Peyer's patch (tissue), 4 donors: ENCODE measurements at regions not wholly inside any gene's neighbourhood (a gene's known extent, or its start where the extent isn't known, plus 50 kb on each side); places are given as distances from the start of the nearest gene placed in this dataset.

Source experiments
- DNase-seq, 3 donors: peaks; one replicate each; pipeline ENCODE4 v3.0.0-alpha.2; 2017 to 2019
- H3K27ac ChIP-seq, 4 donors: fragments of 200-600 bp; sonication (generic); one replicate each; pipeline ENCODE4 v1.5.1; 2016 to 2019
- H3K27me3 ChIP-seq, 2 donors: fragments of 200-600 bp; sonication (generic); one replicate each; pipeline ENCODE4 v1.5.1; 2019
- H3K36me3 ChIP-seq, 3 donors: fragments of 200-600 bp; sonication (generic); one replicate each; pipeline ENCODE4 v1.5.1; 2016 to 2019
- H3K4me1 ChIP-seq, 4 donors: fragments of 200-600 bp; sonication (generic); one replicate each; pipeline ENCODE4 v1.5.1; 2016 to 2019
- H3K4me3 ChIP-seq, 4 donors: fragments of 200-600 bp; sonication (generic); 1 replicate in 3 of 4; 2 replicates in 1 of 4; pipeline ENCODE4 v1.5.1; 2016 to 2019; ENCODE audit warnings: mild to moderate bottlenecking in 1 of 4
- H3K9me3 ChIP-seq, 4 donors: fragments of 200-600 bp; sonication (generic); one replicate each; pipeline ENCODE4 v1.5.1; 2016 to 2019; ENCODE audit warnings: mild to moderate bottlenecking in 1 of 4
- CTCF ChIP-seq, 6 experiments: fragments of 450-650 bp in 4 of 6; fragments of 200-600 bp in 2 of 6; sonication (generic) in 1 of 6; IDR thresholded peaks; one replicate each; pipeline ENCODE4 v1.5.1; 2017 to 2019; ENCODE audit warnings: antibody characterized with exemption in 6 of 6, mild to moderate bottlenecking in 3 of 6, moderate library complexity in 1 of 6
- POLR2A ChIP-seq, 2 donors: fragments of 450-650 bp; IDR thresholded peaks; one replicate each; pipeline ENCODE4 v1.5.1; 2017; ENCODE audit warnings: antibody characterized with exemption in 2 of 2, mild to moderate bottlenecking in 2 of 2, moderate library complexity in 2 of 2

DNA sequence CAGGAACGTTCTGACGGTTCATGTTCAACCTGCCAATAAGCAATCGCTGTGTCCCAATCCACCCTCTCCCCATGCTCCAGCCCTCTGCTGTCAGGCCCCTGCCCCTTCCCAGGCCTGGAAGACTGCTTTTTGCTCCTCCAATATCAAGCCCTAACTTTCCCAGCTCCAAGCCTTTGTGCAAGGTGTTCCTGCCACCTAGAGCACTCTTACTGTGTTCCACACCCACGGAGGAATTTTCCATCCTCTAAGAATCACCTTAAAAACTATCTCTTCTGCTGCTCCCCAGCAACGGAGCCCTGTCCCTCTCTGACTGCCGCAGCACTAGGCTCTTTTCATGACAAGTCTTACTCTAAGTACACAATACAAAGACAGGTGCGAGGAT lies 657.9 kb downstream of the AJAP1 start:
- TF ChIP-seq POLR2A (IDR thresholded peaks at IDR 0.05) (no peak), CTCF (IDR thresholded peaks at IDR 0.05) (no peak)
- no peak overlapping the region for H3K4me3 ChIP-seq
- no peak for DNase-seq
- no peaks in the 10 kb centered on the region for H3K36me3 ChIP-seq
- no peaks in the 10 kb centered on the region for H3K4me1 ChIP-seq
- no peaks in the 10 kb centered on the region for H3K9me3 ChIP-seq
- H3K27ac ChIP-seq, result no peak overlapping the region
- no peaks in the 10 kb centered on the region for H3K27me3 ChIP-seq

- no peaks in the 10 kb centered on the region for H3K4me1 ChIP-seq
- H3K27me3 ChIP-seq, result no peaks in the 10 kb centered on the region
- DNase-seq, result no peak
- no peak overlapping the region for H3K27ac ChIP-seq
- TF ChIP-seq POLR2A (IDR thresholded peaks at IDR 0.05), result no peak
- no peak for TF ChIP-seq CTCF (IDR thresholded peaks at IDR 0.05)
- no peaks in the 10 kb centered on the region for H3K9me3 ChIP-seq
- H3K36me3 ChIP-seq, result no peaks in the 10 kb centered on the region
- H3K4me3 ChIP-seq, result no peak overlapping the region
Observed at GRCh38 chr1:5311634-5312292, 657.4 kb downstream of the AJAP1 start.

DNA sequence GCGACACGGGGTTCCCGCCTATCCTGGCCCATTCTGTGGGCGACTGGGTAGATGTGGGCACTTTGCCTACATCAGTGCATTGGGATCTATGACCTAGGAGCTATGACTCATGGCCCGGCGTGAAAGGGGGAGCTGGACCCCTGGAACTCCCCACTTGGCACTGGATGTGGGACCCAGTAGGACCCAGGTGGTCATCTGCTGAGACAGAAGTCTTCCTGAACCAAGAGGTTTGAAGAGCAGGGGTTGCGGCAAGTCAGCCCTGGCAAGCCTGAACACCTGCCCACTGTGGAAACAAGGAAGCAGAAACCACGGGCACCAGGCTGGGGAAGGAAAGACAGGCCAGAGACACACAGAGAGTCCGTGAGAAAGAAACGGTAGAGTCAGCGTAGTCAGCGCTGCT lies 656.7 kb downstream of the AJAP1 start:
- Histone ChIP-seq H3K27ac (no peak overlapping the region), H3K9me3 (no peaks in the 10 kb centered on the region), H3K4me3 (no peak overlapping the region), H3K4me1 (no peaks in the 10 kb centered on the region), H3K36me3 (no peaks in the 10 kb centered on the region), H3K27me3 (no peaks in the 10 kb centered on the region)
- no peak for DNase-seq
- TF ChIP-seq CTCF (IDR thresholded peaks at IDR 0.05), result no peak
- no peak for TF ChIP-seq POLR2A (IDR thresholded peaks at IDR 0.05)

GRCh38 chr1:5308249-5308648 lies 653.8 kb downstream of the AJAP1 start:
- Histone ChIP-seq H3K36me3 (no peaks in the 10 kb centered on the region), H3K4me1 (no peaks in the 10 kb centered on the region), H3K4me3 (no peak overlapping the region), H3K9me3 (no peaks in the 10 kb centered on the region), H3K27ac (no peak overlapping the region), H3K27me3 (no peaks in the 10 kb centered on the region)
- no peak for TF ChIP-seq CTCF (IDR thresholded peaks at IDR 0.05)
- TF ChIP-seq POLR2A (IDR thresholded peaks at IDR 0.05), result no peak
- DNase-seq, result no peak

DNA sequence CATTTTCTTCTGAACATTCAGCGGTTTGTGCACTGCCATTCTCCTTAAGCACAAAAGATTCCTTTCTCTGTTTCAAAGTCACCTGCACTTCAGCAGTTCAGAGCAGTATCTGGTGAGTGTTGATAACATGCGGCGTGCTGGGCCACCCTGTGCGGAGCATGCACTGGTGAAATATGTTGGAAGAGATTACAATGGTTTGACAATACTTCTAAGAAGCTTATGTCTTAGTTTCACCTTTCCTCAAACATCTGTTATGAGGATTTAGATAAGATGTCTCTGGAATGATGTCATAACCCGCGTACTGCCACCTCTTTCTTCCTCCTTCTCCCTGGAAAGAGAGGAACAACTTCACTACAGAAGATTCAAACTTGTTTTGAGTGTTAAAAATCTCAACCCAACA lies 650.3 kb downstream of the AJAP1 start:
- H3K4me1 ChIP-seq, result no peaks in the 10 kb centered on the region
- no peaks in the 10 kb centered on the region for H3K36me3 ChIP-seq
- no peak overlapping the region for H3K27ac ChIP-seq
- no peaks in the 10 kb centered on the region for H3K27me3 ChIP-seq
- no peak for DNase-seq
- no peaks in the 10 kb centered on the region for H3K9me3 ChIP-seq
- no peak overlapping the region for H3K4me3 ChIP-seq
- TF ChIP-seq POLR2A (IDR thresholded peaks at IDR 0.05) (no peak), CTCF (IDR thresholded peaks at IDR 0.05) (no peak)

DNA sequence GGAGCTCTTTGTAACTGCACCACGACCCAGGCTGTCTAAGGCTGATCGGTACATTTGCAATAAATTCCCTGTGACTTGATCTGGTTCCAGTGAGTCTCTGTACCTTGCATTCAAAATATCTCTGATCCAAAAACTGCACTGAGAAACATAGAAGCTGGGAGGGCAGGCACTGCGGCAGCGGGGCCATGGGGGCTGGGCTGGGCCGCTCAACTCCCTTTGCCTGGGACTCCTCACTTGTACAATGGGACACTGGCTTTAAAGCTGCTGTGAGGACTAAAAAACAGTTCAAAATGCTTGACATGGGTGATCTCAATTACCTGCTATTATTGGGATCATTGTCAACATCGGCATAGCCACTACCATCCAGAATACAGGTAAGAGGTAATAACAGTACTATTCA lies 644.0 kb downstream of the AJAP1 start:
- no peaks in the 10 kb centered on the region for H3K27me3 ChIP-seq
- H3K4me3 ChIP-seq, result no peak overlapping the region
- H3K4me1 ChIP-seq, result no peaks in the 10 kb centered on the region
- TF ChIP-seq POLR2A (IDR thresholded peaks at IDR 0.05), result no peak
- TF ChIP-seq CTCF (IDR thresholded peaks at IDR 0.05), result no peak
- DNase-seq, result peak in 1 of 3 donors; percentile 10
- no peak overlapping the region for H3K27ac ChIP-seq
- H3K36me3 ChIP-seq, result no peaks in the 10 kb centered on the region
- H3K9me3 ChIP-seq, result no peaks in the 10 kb centered on the region
